K562 (cell line): ENCODE measurements at regions not wholly inside any gene's neighbourhood (a gene's known extent, or its start where the extent isn't known, plus 50 kb on each side); places are given as distances from the start of the nearest gene placed in this dataset.

Source experiments
- ATAC-seq: fragments of 200-7000 bp; cut with Tn5 transposase; 3 replicates; pipeline ENCODE4 v1.9.1; 2020; ENCODE audit warnings: moderate library complexity
- BruUV-seq: library from RNA; stranded (reverse); fragments of 400-500 nt; replicated peaks from 2 replicates; lab custom pipeline; 2021; lab: Mats Ljungman, UMichigan
- CTCF ChIA-PET: fragments of 300-600 bp; formaldehyde crosslinking; extraction: SDS; loops from one replicate; lab custom pipeline; 2021; ENCODE audit warnings: low intra/inter-chr PET ratio; lab: Yijun Ruan, JAX
- POLR2A ChIA-PET: fragments of 300-600, 350-650 bp; sonication (Branson Sonifier 250); formaldehyde crosslinking; extraction: SDS; loops from one replicate; lab custom pipeline; 2021; ENCODE audit warnings: antibody characterized with exemption, inconsistent platforms; lab: Yijun Ruan, JAX
- DNase-seq, 4 experiments: peaks; one replicate each; pipeline versions ENCODE4 v3.0.0 to v3.0.0-alpha.2; 2011 to 2018; ENCODE audit warnings: low spot score in 3 of 4, mixed read lengths in 3 of 4; ENCODE audit errors: extremely low read depth in 1 of 4
- FAIRE-seq: peaks from 2 replicates; lab custom pipeline; 2011; peaks lifted over from hg19 to GRCh38; lab: Jason Lieb, UNC
- H2AFZ ChIP-seq: 2 replicates; pipeline ENCODE4 v1.6.0; 2011; ENCODE audit warnings: low read depth, low read length, control low read depth, inconsistent platforms
- H3K27ac ChIP-seq: fragments of 200-600 bp; 3 replicates; pipeline ENCODE4 v1.8.0; 2011; ENCODE audit warnings: low read depth, mild to moderate bottlenecking, control low read depth, inconsistent platforms, low read length, moderate library complexity, mixed read lengths; ENCODE audit errors: extremely low read depth
- H3K27me3 ChIP-seq, 2 experiments: fragments of 300-600 bp in 1 of 2; 2 replicates in 1 of 2; 3 replicates in 1 of 2; pipeline versions ENCODE4 v1.6.0 to v1.8.0; 2011; ENCODE audit warnings: inconsistent platforms in 2 of 2, low read length in 2 of 2, mild to moderate bottlenecking in 1 of 2, mixed read lengths in 1 of 2, moderate library complexity in 1 of 2; ENCODE audit not compliant: control insufficient read depth in 2 of 2, insufficient read depth in 2 of 2
- H3K36me3 ChIP-seq: fragments of 300-600 bp; 3 replicates; pipeline ENCODE4 v1.8.0; 2011; ENCODE audit warnings: mild to moderate bottlenecking, low read length, inconsistent platforms; ENCODE audit not compliant: control insufficient read depth, insufficient read depth
- H3K4me1 ChIP-seq, 2 experiments: fragments of 200-600 bp in 1 of 2; replicated peaks in 1 of 2; 2 replicates in 1 of 2; 3 replicates in 1 of 2; pipeline versions ENCODE4 v1.5.1 to v1.8.0; 2011; ENCODE audit warnings: inconsistent platforms in 2 of 2, low read length in 2 of 2, mild to moderate bottlenecking in 1 of 2, mixed read lengths in 1 of 2, moderate library complexity in 1 of 2; ENCODE audit not compliant: control insufficient read depth in 2 of 2, insufficient read depth in 2 of 2
- H3K4me2 ChIP-seq: 2 replicates; pipeline ENCODE4 v1.6.1; 2011; ENCODE audit warnings: low read length, control low read depth, inconsistent platforms, mixed read lengths; ENCODE audit not compliant: insufficient read depth
- H3K4me3 ChIP-seq: fragments of 200-600 bp; sonication (generic), shearing (Covaris generic); 2 replicates; pipeline ENCODE4 v1.5.1; 2016; ENCODE audit warnings: control low read depth, inconsistent platforms
- H3K79me2 ChIP-seq: fragments of 200-600 bp; 3 replicates; pipeline ENCODE4 v1.8.0; 2011; ENCODE audit warnings: low read length, inconsistent platforms; ENCODE audit not compliant: control insufficient read depth, insufficient read depth
- H3K9ac ChIP-seq, 2 experiments: 2 replicates each; pipeline versions ENCODE4 v1.6.0 to v1.6.1; 2011; ENCODE audit warnings: low read depth in 2 of 2, low read length in 2 of 2, control low read depth in 1 of 2, inconsistent platforms in 1 of 2, mild to moderate bottlenecking in 1 of 2, mixed read lengths in 1 of 2; ENCODE audit not compliant: insufficient read depth in 1 of 2
- H3K9me1 ChIP-seq: one replicate; pipeline ENCODE4 v1.6.0; 2011; ENCODE audit warnings: inconsistent platforms, mild to moderate bottlenecking, low read length, moderate library complexity; ENCODE audit not compliant: control insufficient read depth, insufficient read depth
- H3K9me3 ChIP-seq: replicated peaks from 2 replicates; pipeline ENCODE4 v1.5.1; 2011; ENCODE audit warnings: low read depth, low read length, inconsistent platforms; ENCODE audit not compliant: control insufficient read depth, insufficient read depth
- H4K20me1 ChIP-seq: replicated peaks from 2 replicates; pipeline ENCODE4 v1.6.1; 2011; ENCODE audit warnings: low read length, inconsistent platforms, mixed read lengths; ENCODE audit not compliant: control insufficient read depth, insufficient read depth
- GTF2B ChIP-seq: IDR thresholded peaks from 2 replicates; pipeline ENCODE4 v1.6.1; 2011; ENCODE audit not compliant: insufficient read length; ENCODE audit errors: extremely low read depth
- IRF2 ChIP-seq: sonication (generic); formaldehyde crosslinking; IDR thresholded peaks from 2 replicates; pipeline ENCODE4 v1.8.1; 2022; ENCODE audit warnings: mild to moderate bottlenecking, missing genetic modification reagents
- MED1 ChIP-seq: sonication (generic); formaldehyde crosslinking; IDR thresholded peaks from 2 replicates; pipeline ENCODE4 v1.8.1; 2023; ENCODE audit warnings: missing genetic modification reagents, borderline replicate concordance
- NFIC ChIP-seq: fragments of 450-650 bp; IDR thresholded peaks from 2 replicates; pipeline ENCODE4 v1.6.1; 2017; ENCODE audit warnings: mild to moderate bottlenecking, inconsistent platforms
- RBM34 ChIP-seq: fragments of 200-400 bp; formaldehyde crosslinking; IDR thresholded peaks from 2 replicates; pipeline ENCODE4 v1.6.1; 2018; ENCODE audit warnings: low read length, borderline replicate concordance; ENCODE audit not compliant: insufficient read depth
- REST ChIP-seq, 2 experiments: fragments of 450-650 bp; formaldehyde crosslinking in 1 of 2; IDR thresholded peaks; 2 replicates each; pipeline versions ENCODE4 v1.4.0 to v1.6.1; 2014 to 2020; ENCODE audit warnings: mild to moderate bottlenecking in 2 of 2, borderline replicate concordance in 1 of 2, low read depth in 1 of 2
- SRSF1 ChIP-seq: fragments of 200-400 bp; formaldehyde crosslinking; IDR thresholded peaks from 2 replicates; pipeline ENCODE4 v1.6.1; 2017; ENCODE audit warnings: mild to moderate bottlenecking, low read depth, low read length, moderate library complexity
- TAF7 ChIP-seq: fragments of 450-650 bp; IDR thresholded peaks from 2 replicates; pipeline ENCODE4 v1.6.1; 2016; ENCODE audit warnings: missing genetic modification characterization, missing compliant biosample characterization
- TCF7 ChIP-seq: sonication (generic); IDR thresholded peaks from 2 replicates; pipeline ENCODE4 v1.6.1; 2016; ENCODE audit warnings: antibody characterized with exemption, borderline replicate concordance
- ZBTB5 ChIP-seq: fragments of 450-650 bp; IDR thresholded peaks from 2 replicates; pipeline ENCODE4 v1.6.1; 2017; ENCODE audit warnings: antibody characterized with exemption
- WGBS: fragments of 100-300 bp; shearing (Covaris generic); methylation state at CpG from one replicate; pipeline ENCODE4 v1.1.6; 2016; ENCODE audit warnings: low coverage, mixed read lengths; ENCODE audit not compliant: insufficient coverage; ENCODE audit errors: missing lambda C conversion rate; 5-methylcytosine and 5-hydroxymethylcytosine counted together
- in situ Hi-C: fragments of 300-500 bp; cut with MboI; formaldehyde crosslinking; loops from 4 replicates; pipeline ENCODE4 v1.15.0; 2018; ENCODE audit warnings: inconsistent platforms, mixed read lengths
- intact Hi-C: fragments of 100-400 bp; cut with micrococcal nuclease; formaldehyde crosslinking; loops from 2 replicates; pipeline ENCODE4 v1.14.2; 2022

- TF ChIP-seq ZBTB5 (no peak), IRF2 (no peak)
Measured at GRCh38 chr2:234247453-234248180, 197.1 kb downstream of the SPP2 start (continued).

- POLR2A ChIA-PET = no interaction called here
- no peaks in the 10 kb centered on the region for H3K27me3 ChIP-seq
- no peaks in the 10 kb centered on the region for H3K36me3 ChIP-seq
- intact Hi-C loops (no loop called here), in situ Hi-C loops (no loop called here)
- no peak for DNase-seq
- no TSS peak for BruUV-seq
- no peak overlapping the region for H3K27ac ChIP-seq
- no peaks in the 10 kb centered on the region for H3K9me3 ChIP-seq
- no peak overlapping the region for H3K9ac ChIP-seq
- no peaks in the 10 kb centered on the region for H4K20me1 ChIP-seq
- H3K4me1 ChIP-seq = no peaks in the 10 kb centered on the region
- no peak overlapping the region for H3K4me3 ChIP-seq
- H3K79me2 ChIP-seq = no peaks in the 10 kb centered on the region
- no peak overlapping the region for H3K4me2 ChIP-seq
- ATAC-seq = no peak
- CTCF ChIA-PET = no interaction called here
- H2AFZ ChIP-seq = no peak overlapping the region
- no peak for FAIRE-seq
- no peaks in the 10 kb centered on the region for H3K9me1 ChIP-seq
- WGBS = 2% methylated on average over 5 of the region's 5 CpGs
- TF ChIP-seq MED1 = no peak
- no peak for TF ChIP-seq TCF7
- no peak for TF ChIP-seq TAF7 (tag)
- TF ChIP-seq REST (IDR thresholded peaks at IDR 0.05; ENCODE audit: borderline replicate concordance) = no peak
- no peak for TF ChIP-seq REST (CRISPR knock-in tag; IDR thresholded peaks at IDR 0.05; ENCODE audit: low read depth)
- no peak for TF ChIP-seq SRSF1
- TF ChIP-seq GTF2B = no peak
- no peak for TF ChIP-seq RBM34
- TF ChIP-seq NFIC = no peak
Measured at GRCh38 chr2:234245945-234246344, 195.4 kb downstream of the SPP2 start.
